ENCODE measurements at regions not wholly inside any gene's neighbourhood (a gene's known extent, or its start where the extent isn't known, plus 50 kb on each side); places are given as distances from the start of the nearest gene placed in this dataset.

GRCh38 chr6:76506808-76507207 is 434.3 kb upstream of the IMPG1 start:
- Histone ChIP-seq H3K27ac (ENCODE audit: low read depth, low read length) (no peak overlapping the region), H3K4me3 (replicated peaks in 1 of 2; ENCODE audit: low read depth in 1 of 2, low read length in 2 of 2) (no peak overlapping the region), H3K36me3 (ENCODE audit: control insufficient read depth in 1 of 2, insufficient read depth in 2 of 2, low read length in 2 of 2) (no peaks in the 10 kb centered on the region), H2AFZ (ENCODE audit: low read depth, low read length, poor library complexity, severe bottlenecking) (no peak overlapping the region), H4K20me1 (ENCODE audit: insufficient read depth) (no peaks in the 10 kb centered on the region), H3K27me3 (ENCODE audit: insufficient read depth, low read length) (no peaks in the 10 kb centered on the region), H3K9me3 (ENCODE audit: control insufficient read depth in 1 of 2, insufficient read depth in 1 of 2, low read depth in 1 of 2, low read length in 2 of 2) (no peaks in the 10 kb centered on the region), H3K9me2 (ENCODE audit: insufficient read depth) (no peaks in the 10 kb centered on the region), H3K9ac (ENCODE audit: low read length) (no peak overlapping the region), H3K79me2 (ENCODE audit: insufficient read depth, low read length) (no peaks in the 10 kb centered on the region), H3K4me1 (ENCODE audit: control insufficient read depth in 1 of 2, insufficient read depth in 2 of 2, low read length in 2 of 2) (no peaks in the 10 kb centered on the region), H3K4me2 (ENCODE audit: low read length) (no peak overlapping the region)
- intact Hi-C loops (cut with micrococcal nuclease): no loop called here
- BruUV-seq (replicated peaks): no TSS peak
- POLR2A ChIA-PET: no interaction called here
- DNase-seq (ENCODE audit: low read depth, low spot score) (no peak), ATAC-seq (no peak)
- no peak for TF ChIP-seq CEBPB (IDR thresholded peaks at IDR 0.05; ENCODE audit: low read depth)
- TF ChIP-seq POLR2A (IDR thresholded peaks at IDR 0.05; ENCODE audit: borderline replicate concordance, extremely low read depth, insufficient read depth, insufficient read length): no peak
- no peak for TF ChIP-seq ZFX (IDR thresholded peaks at IDR 0.05)
- no peak for TF ChIP-seq TCF7L2 (IDR thresholded peaks at IDR 0.05; ENCODE audit: borderline replicate concordance, extremely low read depth, insufficient read depth, insufficient read length)
- TF ChIP-seq CBX3 (IDR thresholded peaks at IDR 0.05; ENCODE audit: low read depth): no peak
- TF ChIP-seq, protein P1, sequence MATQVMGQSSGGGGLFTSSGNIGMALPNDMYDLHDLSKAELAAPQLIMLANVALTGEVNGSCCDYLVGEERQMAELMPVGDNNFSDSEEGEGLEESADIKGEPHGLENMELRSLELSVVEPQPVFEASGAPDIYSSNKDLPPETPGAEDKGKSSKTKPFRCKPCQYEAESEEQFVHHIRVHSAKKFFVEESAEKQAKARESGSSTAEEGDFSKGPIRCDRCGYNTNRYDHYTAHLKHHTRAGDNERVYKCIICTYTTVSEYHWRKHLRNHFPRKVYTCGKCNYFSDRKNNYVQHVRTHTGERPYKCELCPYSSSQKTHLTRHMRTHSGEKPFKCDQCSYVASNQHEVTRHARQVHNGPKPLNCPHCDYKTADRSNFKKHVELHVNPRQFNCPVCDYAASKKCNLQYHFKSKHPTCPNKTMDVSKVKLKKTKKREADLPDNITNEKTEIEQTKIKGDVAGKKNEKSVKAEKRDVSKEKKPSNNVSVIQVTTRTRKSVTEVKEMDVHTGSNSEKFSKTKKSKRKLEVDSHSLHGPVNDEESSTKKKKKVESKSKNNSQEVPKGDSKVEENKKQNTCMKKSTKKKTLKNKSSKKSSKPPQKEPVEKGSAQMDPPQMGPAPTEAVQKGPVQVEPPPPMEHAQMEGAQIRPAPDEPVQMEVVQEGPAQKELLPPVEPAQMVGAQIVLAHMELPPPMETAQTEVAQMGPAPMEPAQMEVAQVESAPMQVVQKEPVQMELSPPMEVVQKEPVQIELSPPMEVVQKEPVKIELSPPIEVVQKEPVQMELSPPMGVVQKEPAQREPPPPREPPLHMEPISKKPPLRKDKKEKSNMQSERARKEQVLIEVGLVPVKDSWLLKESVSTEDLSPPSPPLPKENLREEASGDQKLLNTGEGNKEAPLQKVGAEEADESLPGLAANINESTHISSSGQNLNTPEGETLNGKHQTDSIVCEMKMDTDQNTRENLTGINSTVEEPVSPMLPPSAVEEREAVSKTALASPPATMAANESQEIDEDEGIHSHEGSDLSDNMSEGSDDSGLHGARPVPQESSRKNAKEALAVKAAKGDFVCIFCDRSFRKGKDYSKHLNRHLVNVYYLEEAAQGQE (IDR thresholded peaks at IDR 0.05; ENCODE audit: low read depth): no peak
- TF ChIP-seq YY1 (IDR thresholded peaks at IDR 0.05; ENCODE audit: extremely low read depth, insufficient replicate concordance, low read depth, low read length): no peak
- TF ChIP-seq, protein P2, sequence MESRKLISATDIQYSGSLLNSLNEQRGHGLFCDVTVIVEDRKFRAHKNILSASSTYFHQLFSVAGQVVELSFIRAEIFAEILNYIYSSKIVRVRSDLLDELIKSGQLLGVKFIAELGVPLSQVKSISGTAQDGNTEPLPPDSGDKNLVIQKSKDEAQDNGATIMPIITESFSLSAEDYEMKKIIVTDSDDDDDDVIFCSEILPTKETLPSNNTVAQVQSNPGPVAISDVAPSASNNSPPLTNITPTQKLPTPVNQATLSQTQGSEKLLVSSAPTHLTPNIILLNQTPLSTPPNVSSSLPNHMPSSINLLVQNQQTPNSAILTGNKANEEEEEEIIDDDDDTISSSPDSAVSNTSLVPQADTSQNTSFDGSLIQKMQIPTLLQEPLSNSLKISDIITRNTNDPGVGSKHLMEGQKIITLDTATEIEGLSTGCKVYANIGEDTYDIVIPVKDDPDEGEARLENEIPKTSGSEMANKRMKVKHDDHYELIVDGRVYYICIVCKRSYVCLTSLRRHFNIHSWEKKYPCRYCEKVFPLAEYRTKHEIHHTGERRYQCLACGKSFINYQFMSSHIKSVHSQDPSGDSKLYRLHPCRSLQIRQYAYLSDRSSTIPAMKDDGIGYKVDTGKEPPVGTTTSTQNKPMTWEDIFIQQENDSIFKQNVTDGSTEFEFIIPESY (IDR thresholded peaks at IDR 0.05; ENCODE audit: extremely low read depth, insufficient replicate concordance, low read length): no peak
- CTCF ChIA-PET: no interaction called here
- RAD21 ChIA-PET (ENCODE audit: low non-redundant PET in 1 of 2, low total read pairs in 2 of 2, uncharacterized antibody in 2 of 2, unreplicated experiment in 2 of 2): no interaction called here
